ENCODE measurements at regions not wholly inside any gene's neighbourhood (a gene's known extent, or its start where the extent isn't known, plus 50 kb on each side); places are given as distances from the start of the nearest gene placed in this dataset.
"Not testable (repeated sequence)": the region's sequence is repeated elsewhere in the genome, so short reads cannot be mapped to it uniquely, and the experiment has no call there.

GRCh38 chr9:13941714-13942113, 372.2 kb downstream of the NFIB start:
- no peak for DNase-seq (ENCODE audit: low spot score)

GRCh38 chr9:13939701-13940490, 374.0 kb downstream of the NFIB start:
- DNase-seq (ENCODE audit: low spot score), result no peak

GRCh38 chr9:13939134-13939533, 374.8 kb downstream of the NFIB start:
- no peak for DNase-seq (ENCODE audit: low spot score)

GRCh38 chr9:13934416-13934815, 379.5 kb downstream of the NFIB start:
- DNase-seq (ENCODE audit: low spot score), result no peak

- DNase-seq (ENCODE audit: low spot score), result no peak
These were observed 380.7 kb downstream of the NFIB start for GRCh38 chr9:13933268-13933656.

GRCh38 chr9:13932528-13933267, 381.2 kb downstream of the NFIB start:
- DNase-seq (ENCODE audit: low spot score), result no peak

GRCh38 chr9:13929013-13929412, 384.9 kb downstream of the NFIB start:
- DNase-seq (ENCODE audit: low spot score), result no peak

- DNase-seq (ENCODE audit: low spot score), result no peak
These were observed 390.6 kb downstream of the NFIB start for GRCh38 chr9:13923381-13923780.

- no peak for DNase-seq (ENCODE audit: low spot score)
These were observed 393.4 kb downstream of the NFIB start for GRCh38 chr9:13920557-13920956.

GRCh38 chr9:13919401-13919800, 394.5 kb downstream of the NFIB start:
- no peak for DNase-seq (ENCODE audit: low spot score)

- no peak for DNase-seq (ENCODE audit: low spot score)
These were observed 396.4 kb downstream of the NFIB start for GRCh38 chr9:13917534-13917933.

- no peak for DNase-seq (ENCODE audit: low spot score)
These were observed 398.2 kb downstream of the NFIB start for GRCh38 chr9:13915591-13916301.

- no peak for DNase-seq (ENCODE audit: low spot score)
These were observed 398.8 kb downstream of the NFIB start for GRCh38 chr9:13915131-13915530.

GRCh38 chr9:13911473-13911872, 402.5 kb downstream of the NFIB start:
- no peak for DNase-seq (ENCODE audit: low spot score)

GRCh38 chr9:13907842-13908241, 406.1 kb downstream of the NFIB start:
- not testable (repeated sequence) for DNase-seq (ENCODE audit: low spot score)

GRCh38 chr9:13904746-13905145, 409.2 kb downstream of the NFIB start:
- no peak for DNase-seq (ENCODE audit: low spot score)

GRCh38 chr9:13904311-13904710, 409.6 kb downstream of the NFIB start:
- no peak for DNase-seq (ENCODE audit: low spot score)

GRCh38 chr9:13902286-13903066, 411.5 kb downstream of the NFIB start:
- DNase-seq (ENCODE audit: low spot score), result no peak

GRCh38 chr9:13901176-13901575, 412.8 kb downstream of the NFIB start:
- DNase-seq (ENCODE audit: low spot score), result no peak

GRCh38 chr9:13900449-13900848, 413.5 kb downstream of the NFIB start:
- DNase-seq (ENCODE audit: low spot score), result no peak

GRCh38 chr9:13899924-13900323, 414.0 kb downstream of the NFIB start:
- DNase-seq (ENCODE audit: low spot score), result no peak

- DNase-seq (ENCODE audit: low spot score), result peak; percentile 70
These were observed 415.0 kb downstream of the NFIB start for GRCh38 chr9:13898957-13899356.

Data from left forelimb (tissue), 1 donor.